CD4-positive, alpha-beta memory T cell (primary cell): ENCODE measurements at regions not wholly inside any gene's neighbourhood (a gene's known extent, or its start where the extent isn't known, plus 50 kb on each side); places are given as distances from the start of the nearest gene placed in this dataset.

Source experiments
- CTCF ChIA-PET: fragments of 350-600 bp; sonication (Branson Sonifier 250); formaldehyde crosslinking; loops from one replicate; lab custom pipeline; 2021; ENCODE audit warnings: inconsistent platforms; ENCODE audit not compliant: partially characterized antibody; lab: Charles Lee
- POLR2A ChIA-PET: fragments of 350-600 bp; sonication (Branson Sonifier 250); formaldehyde crosslinking; loops from one replicate; lab custom pipeline; 2021; ENCODE audit not compliant: partially characterized antibody; lab: Charles Lee
- DNase-seq, 5 donors: peaks; one replicate each; pipeline versions ENCODE4 v3.0.0 to v3.0.0-alpha.2; 2020 to 2022; ENCODE audit warnings: mixed read lengths in 1 of 5
- H3K27ac ChIP-seq: one replicate; pipeline ENCODE4 v1.7.0; 2013; ENCODE audit warnings: low read depth, low read length
- H3K27me3 ChIP-seq: 2 replicates; pipeline ENCODE4 v1.7.0; 2013; ENCODE audit warnings: mild to moderate bottlenecking, low read length, moderate library complexity; ENCODE audit not compliant: insufficient read depth
- H3K36me3 ChIP-seq: 2 replicates; pipeline ENCODE4 v1.7.0; 2013; ENCODE audit warnings: mild to moderate bottlenecking, low read length, moderate library complexity; ENCODE audit not compliant: insufficient read depth
- H3K4me1 ChIP-seq: 2 replicates; pipeline ENCODE4 v1.7.0; 2013; ENCODE audit warnings: mild to moderate bottlenecking, low read length, moderate library complexity; ENCODE audit not compliant: insufficient read depth
- H3K4me3 ChIP-seq, 2 donors: one replicate each; pipeline ENCODE4 v1.7.0; 2013; ENCODE audit warnings: low read length in 2 of 2, mild to moderate bottlenecking in 1 of 2
- H3K9me3 ChIP-seq, 2 donors: one replicate each; pipeline ENCODE4 v1.7.0; 2013; ENCODE audit warnings: low read length in 2 of 2, control low read depth in 1 of 2; ENCODE audit not compliant: control insufficient read depth in 1 of 2
- H3K27ac Mint-ChIP-seq, 7 donors: one replicate each; pipeline ENCODE4 v1.8.0; 2020 to 2021; ENCODE audit warnings: mixed read lengths in 7 of 7, mild to moderate bottlenecking in 6 of 7, inconsistent platforms in 3 of 7, moderate library complexity in 3 of 7
- H3K27me3 Mint-ChIP-seq, 2 donors: one replicate each; pipeline ENCODE4 v1.8.0; 2020 to 2021; ENCODE audit warnings: mixed read lengths in 2 of 2
- H3K36me3 Mint-ChIP-seq, 2 donors: one replicate each; pipeline ENCODE4 v1.8.0; 2020 to 2021; ENCODE audit warnings: mixed read lengths in 2 of 2, inconsistent platforms in 1 of 2, mild to moderate bottlenecking in 1 of 2
- H3K4me1 Mint-ChIP-seq, 4 donors: one replicate each; pipeline ENCODE4 v1.8.0; 2020 to 2021; ENCODE audit warnings: mixed read lengths in 4 of 4, mild to moderate bottlenecking in 1 of 4
- H3K4me3 Mint-ChIP-seq, 8 donors: one replicate each; pipeline ENCODE4 v1.8.0; 2020 to 2021; ENCODE audit warnings: mixed read lengths in 8 of 8, mild to moderate bottlenecking in 7 of 8, moderate library complexity in 6 of 8, inconsistent platforms in 3 of 8
- H3K9me3 Mint-ChIP-seq, 8 donors: one replicate each; pipeline ENCODE4 v1.8.0; 2020 to 2021; ENCODE audit warnings: mixed read lengths in 8 of 8, mild to moderate bottlenecking in 5 of 8, inconsistent platforms in 3 of 8, moderate library complexity in 1 of 8
- intact Hi-C: fragments of 100-400 bp; cut with micrococcal nuclease; formaldehyde crosslinking; loops from one replicate; pipeline ENCODE4 v1.15.1; 2023

DNA sequence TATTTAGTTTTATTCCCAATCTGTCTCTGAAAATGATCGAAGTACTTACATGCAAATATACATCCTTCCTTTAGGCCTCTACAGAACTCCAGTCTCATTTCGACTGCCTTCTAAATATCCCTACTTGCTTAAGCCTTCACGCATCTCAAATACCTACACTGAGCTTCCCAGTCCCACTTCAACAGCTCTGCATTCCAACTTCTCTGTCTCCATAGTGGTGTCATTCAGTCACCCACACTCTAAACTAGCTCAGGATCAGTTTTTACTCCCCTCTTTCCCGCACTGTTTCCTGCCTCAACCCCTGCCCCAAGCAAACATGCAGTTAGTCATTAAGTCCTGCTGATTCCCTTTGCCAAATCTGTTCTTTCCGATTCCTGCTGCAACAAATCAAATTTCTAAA, 91.8 kb upstream of the PREP start:
- ChIA-PET POLR2A (no interaction called here), CTCF (no interaction called here)
- Histone ChIP-seq H3K36me3 (no peaks in the 10 kb centered on the region), H3K4me3 (no peak overlapping the region), H3K27me3 (no peaks in the 10 kb centered on the region), H3K9me3 (no peaks in the 10 kb centered on the region), H3K27ac (no peak overlapping the region), H3K4me1 (no peaks in the 10 kb centered on the region)
- intact Hi-C loops = no loop called here
- H3K4me1 Mint-ChIP-seq = no peaks in the 10 kb centered on the region
- no peaks in the 10 kb centered on the region for H3K27me3 Mint-ChIP-seq
- H3K4me3 Mint-ChIP-seq = no peak overlapping the region
- H3K9me3 Mint-ChIP-seq = no peaks in the 10 kb centered on the region
- no peak for DNase-seq
- H3K36me3 Mint-ChIP-seq = no peaks in the 10 kb centered on the region
- no peak overlapping the region for H3K27ac Mint-ChIP-seq

DNA sequence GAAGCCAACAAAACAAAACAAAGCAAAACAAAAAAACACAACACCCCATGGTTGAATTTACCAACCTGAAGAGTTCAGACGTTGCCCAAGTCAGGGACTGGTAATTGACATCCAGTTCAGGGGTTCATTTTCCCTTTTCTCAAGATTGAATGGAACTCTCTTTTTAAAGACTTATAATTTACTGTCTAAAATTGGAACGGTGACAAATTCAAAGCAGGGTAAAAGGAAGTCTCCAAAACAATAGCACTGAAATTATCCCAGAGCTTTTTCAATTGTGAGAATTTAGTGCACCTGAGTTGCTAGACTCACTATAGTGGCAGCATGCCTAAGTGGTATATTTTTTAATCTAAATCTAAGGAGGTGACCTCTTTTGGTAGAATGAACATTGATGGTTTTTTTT, 90.9 kb upstream of the PREP start:
- Histone ChIP-seq H3K27ac (no peak overlapping the region), H3K27me3 (no peaks in the 10 kb centered on the region), H3K9me3 (no peaks in the 10 kb centered on the region), H3K36me3 (no peaks in the 10 kb centered on the region), H3K4me1 (no peaks in the 10 kb centered on the region), H3K4me3 (no peak overlapping the region)
- H3K27ac Mint-ChIP-seq = no peak overlapping the region
- H3K4me3 Mint-ChIP-seq = no peak overlapping the region
- H3K27me3 Mint-ChIP-seq = no peaks in the 10 kb centered on the region
- no peaks in the 10 kb centered on the region for H3K9me3 Mint-ChIP-seq
- H3K36me3 Mint-ChIP-seq = no peaks in the 10 kb centered on the region
- POLR2A ChIA-PET = no interaction called here
- intact Hi-C loops = no loop called here
- H3K4me1 Mint-ChIP-seq = peaks cover 0 to 3% (median under 1%) of the 10 kb centered on the region in 4 donors
- CTCF ChIA-PET = no interaction called here
- no peak for DNase-seq

DNA sequence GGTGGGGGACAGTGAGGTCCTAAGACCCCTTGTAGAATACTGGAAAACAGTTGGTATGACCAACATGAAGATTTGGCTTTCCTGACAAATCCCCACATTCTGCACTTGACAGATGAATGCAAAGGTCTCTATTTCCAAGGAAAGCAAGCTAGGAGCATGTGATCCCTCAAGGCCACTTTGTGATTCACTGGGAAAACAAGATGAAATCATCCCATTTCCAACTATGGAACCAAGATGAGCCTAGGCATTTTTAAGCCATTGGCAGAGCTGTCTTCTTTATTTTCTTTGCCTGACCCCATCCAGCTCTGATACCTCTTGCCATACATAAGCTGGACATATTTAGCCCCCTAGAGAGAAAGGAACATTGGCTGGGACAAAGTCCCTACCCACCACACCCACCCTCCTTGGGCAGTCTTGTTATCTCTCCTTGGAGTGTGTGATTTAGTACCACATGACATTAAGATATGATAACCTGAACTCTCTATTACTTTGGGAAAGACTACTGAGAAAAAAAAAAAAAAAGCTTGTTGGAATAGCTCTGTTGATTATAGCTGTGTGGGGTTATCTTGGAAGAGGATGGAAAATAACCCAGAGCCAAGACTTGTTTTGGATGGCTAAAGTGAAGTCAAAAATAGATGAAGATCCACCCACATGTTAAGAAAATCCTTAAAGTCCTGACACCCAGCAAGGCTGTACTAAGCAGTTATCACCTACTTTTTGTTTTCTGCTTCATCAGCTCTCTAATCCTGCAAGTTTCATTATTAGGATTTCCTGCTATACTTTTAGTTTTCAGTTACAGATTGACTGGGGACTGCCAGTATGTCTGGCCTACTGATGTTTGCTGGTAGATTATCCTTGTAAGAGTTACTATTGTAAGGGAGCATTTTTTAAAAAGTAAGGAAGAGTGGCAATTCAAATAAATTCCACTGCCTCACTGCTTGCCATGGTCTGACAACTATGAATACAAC, 90.1 kb upstream of the PREP start:
- Mint-ChIP-seq H3K9me3 (no peaks in the 10 kb centered on the region), H3K4me3 (no peak overlapping the region), H3K27me3 (no peaks in the 10 kb centered on the region), H3K27ac (no peak overlapping the region), H3K4me1 (peaks cover 0 to 3% (median under 1%) of the 10 kb centered on the region in 4 donors), H3K36me3 (no peaks in the 10 kb centered on the region)
- Histone ChIP-seq H3K4me3 (no peak overlapping the region), H3K27me3 (no peaks in the 10 kb centered on the region), H3K36me3 (no peaks in the 10 kb centered on the region), H3K4me1 (no peaks in the 10 kb centered on the region), H3K27ac (no peak overlapping the region), H3K9me3 (no peaks in the 10 kb centered on the region)
- POLR2A ChIA-PET = no interaction called here
- CTCF ChIA-PET = no interaction called here
- DNase-seq = no peak
- intact Hi-C loops = no loop called here

DNA sequence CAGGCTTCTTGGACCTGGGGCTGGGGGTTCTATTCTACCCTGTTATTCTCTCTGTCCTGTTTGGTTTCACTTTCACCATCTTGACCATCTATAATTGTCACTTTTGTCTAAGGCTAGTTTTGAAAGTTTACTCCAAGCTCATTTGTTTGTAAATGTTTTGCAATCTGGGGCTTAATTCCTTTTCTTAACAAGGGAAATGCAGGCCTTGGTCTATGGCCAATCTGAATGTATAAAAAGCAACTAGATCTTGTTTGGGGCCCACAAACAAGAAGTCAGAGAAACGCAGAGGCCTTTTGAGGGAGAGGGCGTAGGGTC, 86.3 kb upstream of the PREP start:
- Histone ChIP-seq H3K4me3 (no peak overlapping the region), H3K9me3 (no peaks in the 10 kb centered on the region), H3K36me3 (no peaks in the 10 kb centered on the region), H3K27me3 (no peaks in the 10 kb centered on the region), H3K27ac (no peak overlapping the region), H3K4me1 (peaks cover 5% of the 10 kb centered on the region)
- no peak overlapping the region for H3K4me3 Mint-ChIP-seq
- intact Hi-C loops = no loop called here
- ChIA-PET CTCF (no interaction called here), POLR2A (no interaction called here)
- no peaks in the 10 kb centered on the region for H3K36me3 Mint-ChIP-seq
- no peaks in the 10 kb centered on the region for H3K27me3 Mint-ChIP-seq
- H3K9me3 Mint-ChIP-seq = no peaks in the 10 kb centered on the region
- DNase-seq = no peak
- H3K27ac Mint-ChIP-seq = peak overlapping the region in 1 of 7 donors; percentile 35
- H3K4me1 Mint-ChIP-seq = peaks cover 7 to 19% (median 8%) of the 10 kb centered on the region in 4 donors

DNA sequence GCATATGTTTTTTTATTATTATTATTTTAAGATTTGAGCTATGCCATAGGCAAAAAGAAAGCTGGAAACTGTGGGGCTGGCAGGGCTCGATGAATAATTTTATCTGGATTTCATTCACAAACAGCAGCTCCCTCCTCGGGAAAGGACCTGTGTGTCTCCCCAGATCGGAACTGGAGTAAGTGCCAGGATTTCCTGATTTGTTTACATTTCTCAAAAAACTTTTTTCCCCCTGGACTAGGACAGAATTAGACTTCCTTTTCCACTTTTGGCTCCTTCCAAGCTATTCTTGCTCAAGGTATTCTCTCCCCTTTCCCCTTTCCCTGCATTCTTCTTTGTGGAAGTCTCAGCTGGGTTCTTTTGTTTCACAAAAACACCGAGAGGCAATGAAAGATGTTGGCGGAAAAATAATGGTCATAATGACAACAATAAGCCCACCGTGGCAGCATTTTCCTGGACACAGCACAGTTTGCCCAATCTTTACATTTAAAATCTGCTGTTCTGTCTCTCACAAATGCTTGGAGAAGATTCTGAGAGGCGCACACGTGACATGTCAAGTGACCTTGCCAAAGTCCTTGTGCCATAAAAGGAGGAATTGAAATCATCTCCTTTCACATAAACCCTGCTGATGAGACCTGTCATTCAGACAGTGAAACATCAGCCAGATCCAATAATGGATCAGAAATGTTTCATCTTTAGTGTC, 85.8 kb upstream of the PREP start:
- no peak overlapping the region for H3K4me3 Mint-ChIP-seq
- DNase-seq = no peak
- no peak overlapping the region for H3K27ac ChIP-seq
- no peaks in the 10 kb centered on the region for H3K36me3 Mint-ChIP-seq
- no peak overlapping the region for H3K4me3 ChIP-seq
- no peaks in the 10 kb centered on the region for H3K9me3 ChIP-seq
- H3K27me3 Mint-ChIP-seq = no peaks in the 10 kb centered on the region
- intact Hi-C loops = no loop called here
- ChIA-PET POLR2A (no interaction called here), CTCF (interaction anchor here (0.8 to 2.2 kb wide), 2 partner anchors 504 to 735 kb away, joined by 3 to 13 read pairs; no protein-coding TSS in a partner anchor)
- peaks cover 8 to 21% (median 9%) of the 10 kb centered on the region in 4 donors for H3K4me1 Mint-ChIP-seq
- no peaks in the 10 kb centered on the region for H3K36me3 ChIP-seq
- H3K27me3 ChIP-seq = no peaks in the 10 kb centered on the region
- peaks cover 11% of the 10 kb centered on the region for H3K4me1 ChIP-seq
- no peak overlapping the region for H3K27ac Mint-ChIP-seq
- H3K9me3 Mint-ChIP-seq = no peaks in the 10 kb centered on the region

DNA sequence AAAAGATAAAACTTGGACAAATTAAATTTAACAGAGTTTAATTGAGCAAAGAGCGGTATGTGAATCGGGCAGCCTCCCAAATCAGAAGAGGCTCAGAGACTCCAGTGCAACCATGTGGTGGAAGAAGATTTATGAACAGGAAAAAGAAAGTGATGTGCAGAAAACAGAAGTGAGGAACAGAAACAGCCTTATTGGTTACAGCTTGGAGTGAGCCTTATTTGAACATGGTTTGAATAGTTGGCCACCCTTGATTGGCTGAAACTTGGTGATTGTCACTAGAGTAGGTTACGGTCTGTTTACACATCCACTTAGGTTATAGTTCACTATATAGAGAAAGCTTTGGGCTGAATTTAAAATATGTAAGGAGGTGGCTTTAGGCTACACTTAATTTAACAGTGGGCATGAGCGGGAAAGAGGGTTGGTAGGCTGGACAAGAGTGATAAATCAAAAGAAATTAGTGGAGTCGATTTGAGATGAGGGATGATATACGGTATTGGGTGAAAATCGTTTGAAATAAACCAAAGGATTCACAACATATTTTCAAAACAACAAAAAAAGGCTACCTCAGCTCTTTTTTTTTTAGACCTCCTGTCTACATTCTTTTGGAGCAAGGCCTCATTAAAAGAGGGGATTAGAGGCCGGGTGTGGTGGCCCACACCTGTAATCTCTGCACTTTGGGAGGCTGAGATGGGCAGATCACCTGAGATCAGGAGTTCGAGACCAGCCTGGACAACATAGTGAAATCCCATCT, 84.3 kb upstream of the PREP start:
- H3K27ac ChIP-seq = no peak overlapping the region
- intact Hi-C loops = no loop called here
- Mint-ChIP-seq H3K9me3 (no peaks in the 10 kb centered on the region), H3K27ac (peak overlapping the region in 3 of 7 donors; percentile 0 to 59 (median 48)), H3K27me3 (no peaks in the 10 kb centered on the region), H3K4me3 (no peak overlapping the region), H3K4me1 (peaks cover 10 to 26% (median 12%) of the 10 kb centered on the region in 4 donors), H3K36me3 (no peaks in the 10 kb centered on the region)
- no peaks in the 10 kb centered on the region for H3K36me3 ChIP-seq
- no peaks in the 10 kb centered on the region for H3K27me3 ChIP-seq
- CTCF ChIA-PET = interaction anchor here (1.0 to 2.2 kb wide), 4 partner anchors 10 to 739 kb away, joined by 3 to 13 read pairs (median 4); no protein-coding TSS in a partner anchor
- POLR2A ChIA-PET = no interaction called here
- H3K4me3 ChIP-seq = no peak overlapping the region
- H3K4me1 ChIP-seq = peaks cover 23% of the 10 kb centered on the region
- DNase-seq = no peak
- no peaks in the 10 kb centered on the region for H3K9me3 ChIP-seq

DNA sequence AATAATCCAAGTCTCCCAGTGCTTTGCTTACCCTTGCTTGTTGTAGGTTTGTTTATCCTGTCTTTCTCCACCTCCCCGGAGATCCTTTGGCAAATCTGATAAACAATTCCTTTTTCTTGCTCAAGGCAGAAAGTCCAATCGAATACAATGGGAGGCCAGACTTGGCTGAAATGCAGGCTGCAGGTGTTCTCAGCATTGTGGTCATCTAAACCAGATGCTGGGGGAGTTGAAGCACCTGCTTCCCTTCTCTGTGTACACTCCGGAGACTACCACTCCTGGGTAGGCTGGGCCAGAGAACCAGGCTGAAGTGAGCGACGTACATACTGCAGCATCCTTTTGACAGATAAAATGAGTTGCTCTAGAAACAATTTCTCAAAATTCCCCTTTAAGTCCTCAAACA, 82.6 kb upstream of the PREP start:
- H3K4me1 Mint-ChIP-seq = peaks cover 13 to 34% (median 18%) of the 10 kb centered on the region in 4 donors
- Histone ChIP-seq H3K27me3 (no peaks in the 10 kb centered on the region), H3K9me3 (no peaks in the 10 kb centered on the region), H3K27ac (no peak overlapping the region), H3K4me1 (peaks cover 32% of the 10 kb centered on the region), H3K36me3 (no peaks in the 10 kb centered on the region), H3K4me3 (no peak overlapping the region)
- no peak for DNase-seq
- H3K9me3 Mint-ChIP-seq = no peaks in the 10 kb centered on the region
- H3K27me3 Mint-ChIP-seq = no peaks in the 10 kb centered on the region
- H3K4me3 Mint-ChIP-seq = peak overlapping the region in 2 of 8 donors; percentile 22 to 65
- peak overlapping the region in 1 of 7 donors; percentile 26 for H3K27ac Mint-ChIP-seq
- intact Hi-C loops = loop anchor here (2.0 kb wide), 2 partner anchors 815 to 1493 kb away; no protein-coding TSS in a partner anchor
- ChIA-PET CTCF (interaction anchor here (1.0 to 4.4 kb wide), 5 partner anchors 32 to 741 kb away, joined by 3 to 23 read pairs (median 6); no protein-coding TSS in a partner anchor), POLR2A (no interaction called here)
- H3K36me3 Mint-ChIP-seq = no peaks in the 10 kb centered on the region
